Suprapubic skin (tissue), 3 donors: ENCODE measurements at regions not wholly inside any gene's neighbourhood (a gene's known extent, or its start where the extent isn't known, plus 50 kb on each side); places are given as distances from the start of the nearest gene placed in this dataset.

Experiments
- CTCF ChIP-seq, 2 donors: fragments of 200-600 bp in 1 of 2; fragments of 450-650 bp in 1 of 2; sonication (generic) in 1 of 2; IDR thresholded peaks; one replicate each; pipeline ENCODE4 v1.5.1; 2016 to 2019; ENCODE audit warnings: antibody characterized with exemption in 2 of 2, mild to moderate bottlenecking in 1 of 2, moderate library complexity in 1 of 2
- EP300 ChIP-seq: sonication (generic); formaldehyde crosslinking; IDR thresholded peaks from one replicate; pipeline ENCODE4 v1.6.1; 2017; ENCODE audit warnings: antibody characterized with exemption
- POLR2A ChIP-seq, 2 donors: fragments of 450-650 bp; IDR thresholded peaks; one replicate each; pipeline ENCODE4 v1.6.1; 2017; ENCODE audit warnings: antibody characterized with exemption in 2 of 2, mild to moderate bottlenecking in 2 of 2, moderate library complexity in 2 of 2

- no peak for TF ChIP-seq EP300
- no peak for TF ChIP-seq POLR2A (IDR thresholded peaks at IDR 0.05)
- no peak for TF ChIP-seq CTCF (IDR thresholded peaks at IDR 0.05)
These were observed 75.9 kb downstream of the BUB3 start for GRCh38 chr10:123229927-123230630.
